ENCODE measurements at regions not wholly inside any gene's neighbourhood (a gene's known extent, or its start where the extent isn't known, plus 50 kb on each side); places are given as distances from the start of the nearest gene placed in this dataset.
A peak's percentile ranks its signal among the peaks of the same experiment; 100 is the strongest.

DNA sequence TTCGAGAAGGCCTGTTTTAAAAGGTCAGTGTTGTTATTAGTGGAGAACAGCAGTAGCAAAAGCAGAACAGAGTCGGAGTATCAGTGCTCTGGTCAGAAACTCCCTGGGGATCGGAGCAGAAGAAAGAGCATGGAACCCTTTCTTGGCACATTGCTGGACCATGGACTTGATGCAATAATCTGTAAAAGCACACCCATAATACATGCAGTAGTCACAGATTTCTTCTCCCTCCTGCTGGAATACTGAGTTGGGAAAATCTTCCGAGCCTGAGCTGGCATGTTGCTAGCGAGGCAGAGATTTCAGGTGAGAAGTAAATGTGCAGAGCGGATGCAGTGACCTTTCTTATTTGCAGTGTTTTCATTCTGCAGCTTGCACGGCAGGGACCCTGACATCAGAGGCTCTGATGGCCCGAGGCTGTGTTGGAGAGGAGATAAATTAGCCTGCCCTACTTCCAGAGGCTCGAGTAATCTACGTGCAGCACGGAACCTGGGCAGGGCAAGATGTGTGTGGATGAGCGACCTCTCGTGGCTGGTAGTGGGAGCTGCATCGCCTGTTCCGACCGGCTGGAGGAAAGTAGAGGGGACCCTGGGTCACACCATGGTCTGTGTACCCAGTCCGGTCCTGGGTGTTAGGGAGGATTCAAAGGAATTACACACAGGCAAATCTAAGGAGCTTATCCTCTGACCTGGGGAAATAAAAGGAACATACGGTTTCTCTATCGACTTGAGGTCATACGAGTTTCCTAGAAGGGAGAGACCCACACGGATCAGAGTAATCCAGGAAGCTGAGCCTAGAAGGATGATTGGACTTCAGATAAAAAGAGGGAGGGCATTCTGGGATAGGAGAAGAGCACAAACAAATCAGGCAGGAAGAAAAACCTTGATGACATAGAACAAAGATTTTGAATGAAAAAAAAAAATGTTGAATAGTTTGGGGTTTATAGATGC, 137.0 kb upstream of the STMND1 start (continued):
- TF ChIP-seq CTCF (IDR thresholded peaks at IDR 0.05 in 2 of 3, conservative IDR thresholded peaks at IDR 0.05 in 1 of 3; ENCODE audit: control insufficient read depth in 2 of 3, extremely low read depth in 1 of 3, insufficient read depth in 1 of 3, low read depth in 3 of 3, low read length in 3 of 3) (peak; percentile 81 to 95 (median 92)), SMC3 (IDR thresholded peaks at IDR 0.05; ENCODE audit: borderline replicate concordance, low read length) (peak; percentile 84), RAD21 (IDR thresholded peaks at IDR 0.05; ENCODE audit: insufficient read depth, low read depth, low read length) (peak; percentile 85), E2F4 (IDR thresholded peaks at IDR 0.05; ENCODE audit: low read depth, low read length) (no peak), PRDM15 (CRISPR knock-in tag; IDR thresholded peaks at IDR 0.05) (no peak), BMI1 (IDR thresholded peaks at IDR 0.05; ENCODE audit: borderline replicate concordance) (no peak), ASH2L (IDR thresholded peaks at IDR 0.05; ENCODE audit: borderline replicate concordance, low read depth) (no peak), BACH1 (IDR thresholded peaks at IDR 0.05; ENCODE audit: borderline replicate concordance) (no peak), RELA (IDR thresholded peaks at IDR 0.05; ENCODE audit: borderline replicate concordance, partially characterized antibody) (peak; percentile 4), IRF4 (IDR thresholded peaks at IDR 0.05; ENCODE audit: low read depth, low read length) (0 out of 2 replicates have a peak, but pooled peaks have one; percentile 32), IKZF2 (IDR thresholded peaks at IDR 0.05) (no peak)
